Renal cortex interstitium (tissue), 11 donors: ENCODE measurements at regions not wholly inside any gene's neighbourhood (a gene's known extent, or its start where the extent isn't known, plus 50 kb on each side); places are given as distances from the start of the nearest gene placed in this dataset.
"Not testable (repeated sequence)": the region's sequence is repeated elsewhere in the genome, so short reads cannot be mapped to it uniquely, and the experiment has no call there.

Experiments used
- DNase-seq, 11 donors: peaks; one replicate each; pipeline ENCODE4 v3.0.0-alpha.2; 2013; ENCODE audit warnings: low read depth in 9 of 11, low spot score in 4 of 11; ENCODE audit errors: extremely low read depth in 1 of 11

- no peak for DNase-seq
Measured at GRCh38 chr2:82260521-82260920, 1956.0 kb upstream of the LRRTM1 start.

- no peak for DNase-seq
Measured at GRCh38 chr2:82259551-82259950, 1955.0 kb upstream of the LRRTM1 start.

DNA sequence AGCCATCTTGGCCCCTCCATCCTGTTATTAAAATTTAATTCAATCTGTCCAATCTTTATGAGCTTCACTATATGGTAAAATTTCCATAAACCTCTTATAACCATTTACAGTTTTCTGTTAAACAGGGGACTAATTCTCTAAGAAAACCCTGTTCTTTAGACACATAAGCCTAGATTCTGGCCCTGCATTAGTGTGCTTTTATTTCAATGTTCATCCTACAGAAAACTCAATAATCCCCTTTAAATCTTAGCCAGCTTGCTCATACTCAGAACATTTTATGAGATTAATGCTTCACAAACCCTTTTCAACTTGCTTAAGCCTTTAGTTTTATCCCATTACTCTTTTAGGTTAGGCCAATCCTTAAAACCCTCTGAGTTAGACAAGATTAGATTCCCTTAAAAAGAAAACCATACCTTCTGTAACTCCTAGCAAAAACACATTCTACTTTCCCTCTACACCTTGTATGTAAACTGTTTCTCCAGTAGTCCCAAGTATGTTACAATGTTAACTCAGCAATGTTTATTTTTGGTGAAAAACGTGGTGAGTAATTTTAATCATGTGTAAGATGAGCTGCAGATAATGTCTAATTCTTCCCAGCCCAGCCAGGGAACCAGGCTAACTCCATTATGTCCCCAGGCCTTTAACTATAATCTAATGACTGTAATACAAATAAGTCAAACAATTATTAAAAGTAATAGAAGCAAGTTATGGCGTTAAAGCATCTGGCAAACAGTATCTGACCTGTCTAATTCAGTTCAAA is 1953.4 kb upstream of the LRRTM1 start:
- peak in 1 of 11 donors; percentile 4 for DNase-seq

DNA sequence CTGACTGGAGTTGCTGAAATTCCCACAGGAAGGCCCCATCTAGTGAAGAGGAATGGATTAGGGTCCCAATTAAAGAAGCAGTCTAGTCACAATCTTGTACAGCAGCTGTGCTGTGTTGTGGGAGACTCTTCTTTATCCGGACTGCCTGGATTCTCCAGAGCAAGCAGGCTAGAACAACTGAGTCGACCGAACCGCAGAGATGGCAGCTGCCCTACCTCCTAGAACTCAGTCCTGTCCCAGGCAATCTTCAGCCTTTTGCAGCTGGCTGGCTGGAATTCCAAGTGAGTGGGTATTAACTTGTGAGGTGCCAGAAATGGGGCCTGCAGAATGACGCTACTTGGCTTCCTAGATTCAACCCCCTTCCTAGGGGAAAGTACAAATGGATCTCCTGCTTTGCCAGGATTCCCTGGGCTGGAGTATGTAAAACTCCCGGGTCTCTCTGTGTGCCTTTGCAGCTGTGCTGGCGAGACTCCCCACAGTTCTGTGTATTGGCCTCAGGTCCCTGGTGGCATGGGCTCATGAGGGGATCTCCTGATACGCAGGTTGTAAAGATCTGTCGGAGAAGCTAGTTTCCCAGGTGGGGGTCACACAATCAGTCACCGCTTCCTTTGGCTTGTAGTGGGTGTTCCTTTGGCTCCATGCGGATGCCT is 1952.6 kb upstream of the LRRTM1 start:
- no peak for DNase-seq

DNA sequence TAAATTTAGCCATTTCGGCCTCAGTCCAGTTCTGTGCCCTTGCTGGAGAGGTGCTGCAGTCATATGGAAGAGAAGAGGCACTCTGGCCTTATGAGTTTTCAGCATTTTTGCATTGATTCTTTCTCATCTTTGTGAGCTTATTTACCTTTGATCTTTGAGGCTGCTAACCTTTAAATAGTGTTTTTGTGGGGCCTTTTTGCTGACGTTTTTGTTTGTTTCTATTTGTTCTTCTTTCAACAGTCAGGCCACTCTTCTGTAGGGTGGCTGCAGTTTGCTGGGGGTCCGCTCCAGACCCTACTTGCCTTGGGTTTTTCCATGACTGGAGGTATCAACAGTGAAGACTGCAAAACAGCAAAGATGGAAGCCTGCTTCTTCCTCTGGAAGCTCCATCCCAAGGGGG is 1951.7 kb upstream of the LRRTM1 start:
- no peak for DNase-seq

- DNase-seq = no peak
Measured at GRCh38 chr2:82254728-82255127, 1950.2 kb upstream of the LRRTM1 start.

DNA sequence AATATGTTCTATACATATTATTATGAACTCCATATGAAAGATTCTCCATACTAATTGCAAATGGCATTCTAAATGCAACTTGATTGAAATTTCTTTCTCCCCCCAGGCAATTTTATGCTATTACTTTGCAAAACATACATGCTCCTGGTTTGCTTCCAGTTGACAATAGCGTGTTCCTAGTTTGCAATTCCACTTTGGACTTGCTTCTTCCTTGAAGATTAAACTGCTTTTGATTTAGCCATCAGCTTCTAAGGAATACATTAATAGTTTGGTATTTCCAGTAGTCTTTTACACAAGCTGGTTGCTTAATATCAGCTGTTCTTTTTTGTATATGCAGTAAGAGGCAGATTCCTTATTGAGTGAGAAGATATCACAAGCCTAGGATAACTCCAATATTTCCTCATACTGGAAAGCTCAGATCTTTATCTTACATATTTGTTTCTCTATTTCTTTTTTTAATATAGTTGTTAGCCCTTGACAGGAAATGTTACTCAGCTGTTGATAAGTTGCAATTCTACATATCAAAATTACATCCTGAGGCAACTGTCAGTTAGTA is 1941.7 kb upstream of the LRRTM1 start:
- DNase-seq = no peak

- no peak for DNase-seq
Measured at GRCh38 chr2:82239176-82239575, 1934.6 kb upstream of the LRRTM1 start.

GRCh38 chr2:82237994-82238662 is 1933.6 kb upstream of the LRRTM1 start:
- DNase-seq = no peak

- DNase-seq = no peak
Measured at GRCh38 chr2:82234283-82234874, 1929.8 kb upstream of the LRRTM1 start.

GRCh38 chr2:82233806-82234205 is 1929.3 kb upstream of the LRRTM1 start:
- no peak for DNase-seq

DNA sequence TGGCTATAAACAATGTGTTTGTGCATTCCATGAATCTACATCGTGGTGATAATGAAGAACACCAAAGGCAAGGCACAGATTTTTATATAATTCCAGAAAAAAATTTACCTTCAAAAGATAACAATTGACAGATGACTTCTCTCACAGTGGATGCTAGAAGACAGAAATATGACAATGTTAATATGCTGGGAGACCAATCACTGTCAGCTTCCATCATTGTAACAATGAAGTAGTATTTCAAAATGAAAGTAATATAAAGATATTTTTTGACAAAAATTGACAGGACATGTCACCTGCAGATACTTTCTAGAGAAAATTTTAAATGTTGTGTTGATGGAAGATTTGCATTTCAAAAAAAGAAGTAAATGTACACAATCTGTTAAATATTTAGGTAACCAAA is 1925.9 kb upstream of the LRRTM1 start:
- no peak for DNase-seq

DNA sequence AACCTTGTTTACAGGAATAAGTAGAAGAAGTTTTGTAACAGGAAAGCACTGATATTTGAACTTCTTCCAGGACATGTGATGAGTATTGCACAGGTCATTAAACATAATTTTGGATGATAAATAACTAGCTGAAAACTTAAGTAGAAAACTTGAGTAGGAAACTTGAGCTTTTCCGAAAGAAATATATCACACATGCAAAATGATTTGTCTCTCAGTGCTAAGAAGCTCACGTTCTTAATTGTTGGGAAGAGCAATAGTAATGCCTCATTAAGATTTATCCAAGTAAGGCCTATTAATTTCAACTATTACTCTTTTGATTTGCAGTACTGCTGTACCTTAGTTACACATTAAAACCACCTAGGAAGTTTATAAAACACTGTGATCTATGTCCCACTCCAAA is 1921.9 kb upstream of the LRRTM1 start:
- DNase-seq = peak in 8 of 11 donors; percentile 5 to 36 (median 22)

GRCh38 chr2:82224301-82224940 is 1919.9 kb upstream of the LRRTM1 start:
- DNase-seq = no peak

DNA sequence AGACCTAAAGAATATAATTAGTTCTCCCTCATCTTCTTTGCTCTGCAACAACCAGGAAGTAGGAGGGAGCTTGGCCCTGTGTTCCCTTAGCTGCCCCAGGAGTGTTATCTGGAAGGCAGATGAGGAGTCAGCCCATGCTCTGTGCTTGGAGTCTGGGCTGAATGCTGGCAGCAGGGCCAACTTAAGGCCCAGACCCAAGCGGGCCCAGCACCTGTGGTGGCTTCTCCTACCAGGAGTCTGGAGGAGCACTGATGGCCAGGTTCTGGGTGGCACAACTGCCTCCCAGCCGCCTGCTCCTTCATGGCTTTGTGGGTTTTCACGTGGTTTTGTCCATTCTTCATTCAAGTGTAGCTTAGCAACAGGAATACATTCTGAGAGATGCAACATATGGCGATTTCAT is 1910.7 kb upstream of the LRRTM1 start:
- DNase-seq = no peak

DNA sequence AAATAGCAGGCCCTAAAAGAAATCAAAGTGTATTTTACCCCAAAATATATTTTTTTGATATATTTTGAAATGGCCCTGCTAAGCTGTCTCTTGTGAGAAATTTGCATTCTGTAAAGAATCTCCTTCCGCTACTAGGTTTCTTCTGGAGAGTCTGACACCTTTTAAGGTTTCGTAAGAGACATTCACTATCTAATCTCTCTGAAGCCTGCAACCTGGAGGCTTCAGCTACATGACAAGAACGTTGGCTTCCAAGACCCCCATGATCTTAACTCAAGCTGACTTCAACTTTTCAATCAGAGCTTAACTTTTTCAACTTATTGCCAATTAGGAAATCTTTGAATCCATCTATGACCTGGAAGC is 1894.9 kb upstream of the LRRTM1 start:
- DNase-seq = no peak

GRCh38 chr2:82198809-82199492 is 1894.4 kb upstream of the LRRTM1 start:
- DNase-seq = no peak

GRCh38 chr2:82182270-82182669 is 1877.7 kb upstream of the LRRTM1 start:
- DNase-seq = no peak

DNA sequence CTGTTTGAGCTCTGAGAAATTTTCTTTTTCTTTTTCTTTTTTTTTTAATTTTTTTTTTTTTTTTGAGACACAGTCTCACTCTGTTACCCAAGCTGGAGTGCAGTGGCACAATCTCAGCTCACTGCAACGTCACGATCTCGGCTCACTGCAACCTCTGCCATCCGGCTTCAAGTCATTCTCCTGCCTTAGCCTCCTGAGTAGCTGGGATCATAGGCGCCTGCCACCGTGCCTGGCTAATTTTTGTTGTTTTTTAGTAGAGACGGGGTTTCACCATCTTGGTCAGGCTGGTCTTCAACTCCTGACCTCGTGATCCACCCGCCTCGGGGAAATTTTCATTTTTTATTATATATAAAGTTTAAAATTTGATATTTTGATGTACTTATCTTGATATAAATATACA is 1870.7 kb upstream of the LRRTM1 start:
- DNase-seq = not testable (repeated sequence)
